CD4-positive, alpha-beta T cell treated with Interleukin-10 for 1 hour (primary cell): ENCODE measurements at regions not wholly inside any gene's neighbourhood (a gene's known extent, or its start where the extent isn't known, plus 50 kb on each side); places are given as distances from the start of the nearest gene placed in this dataset.
"Not testable (repeated sequence)": the region's sequence is repeated elsewhere in the genome, so short reads cannot be mapped to it uniquely, and the experiment has no call there.

Experiments used
- DNase-seq: peaks from one replicate; pipeline ENCODE4 v3.0.0-alpha.2; 2020

- no peak for DNase-seq
Observed at GRCh38 chr9:102355982-102356381, 617.5 kb upstream of the GRIN3A start.

DNA sequence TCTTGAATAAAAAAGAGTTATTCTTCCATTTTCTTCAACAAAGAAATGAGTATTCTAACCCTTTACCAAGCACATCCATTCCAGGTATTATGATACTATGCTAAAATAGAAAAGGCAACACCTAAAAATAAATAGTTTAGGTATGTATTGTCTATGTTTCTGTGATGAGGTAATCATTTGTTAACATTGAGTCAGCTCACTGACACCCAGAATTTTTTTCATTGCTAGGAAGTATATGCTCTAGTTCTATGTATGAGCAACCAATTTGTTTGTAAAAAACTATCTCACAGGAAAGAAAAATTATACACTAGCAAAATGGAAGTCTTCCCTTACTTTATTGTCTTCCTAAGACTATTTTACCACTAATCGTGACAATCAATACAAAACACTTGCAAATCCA is 615.6 kb upstream of the GRIN3A start:
- no peak for DNase-seq

GRCh38 chr9:102337471-102337870 is 599.0 kb upstream of the GRIN3A start:
- not testable (repeated sequence) for DNase-seq

GRCh38 chr9:102309379-102309778 is 570.9 kb upstream of the GRIN3A start:
- DNase-seq, result no peak

DNA sequence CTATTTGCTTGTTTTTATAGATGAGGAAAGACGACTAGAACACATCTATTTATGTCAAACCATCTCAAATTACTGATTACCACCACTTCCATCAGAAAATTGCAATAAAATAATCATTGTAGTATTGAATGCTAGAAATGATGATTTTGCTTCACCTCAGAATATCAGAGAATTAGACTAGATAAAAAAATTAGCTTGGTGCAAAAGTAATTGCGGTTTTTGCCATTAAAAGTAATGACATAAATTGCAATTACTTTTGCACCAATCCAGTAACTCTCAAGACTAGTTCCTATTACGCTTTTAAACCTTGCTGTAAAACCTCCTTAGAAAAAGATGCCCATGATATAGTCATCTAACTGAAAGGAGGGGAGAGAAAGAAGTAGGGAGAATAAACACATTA is 556.7 kb upstream of the GRIN3A start:
- no peak for DNase-seq

DNA sequence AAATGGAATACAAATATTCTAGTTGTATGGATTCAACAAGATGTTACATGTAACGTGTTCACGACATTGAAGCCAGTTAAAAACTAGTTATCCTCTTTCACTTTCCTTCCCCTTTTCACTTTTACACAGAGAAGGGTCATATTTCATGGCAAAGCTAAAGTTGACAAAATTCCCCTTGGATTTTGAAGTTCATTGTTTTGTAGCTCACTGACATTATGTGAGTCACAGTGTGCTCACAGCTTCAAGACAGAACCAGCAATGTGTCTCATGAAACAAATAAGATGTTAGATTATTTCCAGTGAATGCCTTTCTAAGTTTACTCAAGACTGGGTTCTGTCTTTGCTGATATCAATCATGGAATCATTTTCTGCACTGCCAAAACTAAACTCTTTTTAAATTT is 535.5 kb upstream of the GRIN3A start:
- DNase-seq, result no peak

GRCh38 chr9:102253099-102253498 is 514.7 kb upstream of the GRIN3A start:
- DNase-seq, result no peak

GRCh38 chr9:102244916-102245315 is 506.5 kb upstream of the GRIN3A start:
- DNase-seq, result no peak

DNA sequence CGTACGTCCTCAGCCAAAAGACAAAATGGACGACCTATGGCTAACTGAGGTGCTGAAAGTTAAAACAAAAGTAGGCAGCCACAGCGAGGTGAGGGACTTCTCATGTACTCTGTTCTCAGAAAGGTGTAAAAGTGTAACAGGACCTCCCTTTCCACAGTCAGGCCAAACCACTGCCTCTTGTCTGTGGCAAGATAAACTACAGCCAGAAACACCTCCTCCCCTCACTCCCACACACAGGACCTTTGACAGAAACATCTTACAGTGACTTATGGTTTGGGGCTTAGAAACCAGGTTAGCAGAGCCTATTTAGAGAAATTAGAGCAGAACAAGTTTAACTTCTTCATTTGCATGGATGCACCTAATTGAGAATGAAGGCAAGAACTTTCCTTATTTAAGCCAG is 499.1 kb upstream of the GRIN3A start:
- no peak for DNase-seq

GRCh38 chr9:102237094-102237493 is 498.6 kb upstream of the GRIN3A start:
- no peak for DNase-seq

DNA sequence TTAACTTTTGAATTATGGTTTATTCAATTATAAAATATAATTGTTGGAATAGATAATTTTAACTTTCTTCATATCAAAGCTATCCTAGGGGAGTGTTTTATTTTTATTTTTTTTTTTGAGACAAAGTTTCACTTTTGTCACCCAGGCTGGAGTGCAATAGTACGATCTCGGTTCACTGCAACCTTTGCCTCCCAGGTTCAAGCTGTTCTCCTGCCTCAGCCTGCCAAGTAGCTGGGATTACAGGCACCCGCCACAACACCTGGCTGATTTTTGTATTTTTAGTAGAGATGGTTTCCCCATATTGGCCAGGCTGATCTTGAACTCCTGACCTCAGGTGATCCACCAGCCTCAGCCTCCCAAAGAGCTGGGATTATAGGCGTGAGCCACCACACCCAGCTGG is 489.0 kb upstream of the GRIN3A start:
- DNase-seq, result not testable (repeated sequence)

- no peak for DNase-seq
Observed at GRCh38 chr9:102225841-102226441, 487.5 kb upstream of the GRIN3A start.

- not testable (repeated sequence) for DNase-seq
Observed at GRCh38 chr9:102223320-102224136, 485.1 kb upstream of the GRIN3A start.

DNA sequence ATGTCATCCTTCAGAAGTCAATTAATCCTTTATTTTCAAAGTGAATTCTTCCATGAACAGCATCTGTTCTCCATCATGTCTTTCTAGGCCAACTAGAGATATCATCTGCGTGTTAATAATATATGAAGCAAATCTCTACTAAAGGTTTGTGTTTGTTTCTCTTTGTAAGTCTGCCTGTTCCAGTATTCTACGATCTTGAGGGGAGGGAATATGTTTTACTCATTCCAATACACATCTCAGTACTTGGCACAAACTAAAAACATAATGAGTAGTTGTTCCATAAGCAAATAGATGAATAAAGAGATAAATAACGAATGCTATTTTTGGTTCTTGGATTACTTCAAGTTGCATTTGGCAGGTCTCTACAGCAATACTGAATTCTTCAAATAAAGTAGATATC is 470.7 kb upstream of the GRIN3A start:
- DNase-seq, result no peak

GRCh38 chr9:102206432-102206831 is 468.0 kb upstream of the GRIN3A start:
- DNase-seq, result no peak

GRCh38 chr9:102205251-102205650 is 466.8 kb upstream of the GRIN3A start:
- DNase-seq, result no peak

DNA sequence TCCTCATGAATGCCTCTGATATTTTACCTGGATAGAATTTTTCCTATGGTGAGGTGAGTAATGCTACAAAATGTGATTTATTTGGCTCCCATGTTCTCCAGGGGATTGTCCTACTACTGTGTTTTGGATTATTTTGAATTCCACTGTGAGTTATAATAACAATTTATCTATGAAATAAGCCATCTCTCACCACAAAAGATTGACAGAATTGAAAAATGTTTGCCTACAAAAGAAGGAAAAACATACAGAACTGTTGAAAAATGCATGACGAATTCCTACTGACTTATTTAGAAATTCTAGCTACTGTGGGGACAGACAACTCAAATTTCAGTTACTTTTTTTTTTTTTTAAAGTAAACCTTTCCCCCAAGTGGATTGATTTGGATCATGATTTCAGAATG is 463.7 kb upstream of the GRIN3A start:
- no peak for DNase-seq

DNA sequence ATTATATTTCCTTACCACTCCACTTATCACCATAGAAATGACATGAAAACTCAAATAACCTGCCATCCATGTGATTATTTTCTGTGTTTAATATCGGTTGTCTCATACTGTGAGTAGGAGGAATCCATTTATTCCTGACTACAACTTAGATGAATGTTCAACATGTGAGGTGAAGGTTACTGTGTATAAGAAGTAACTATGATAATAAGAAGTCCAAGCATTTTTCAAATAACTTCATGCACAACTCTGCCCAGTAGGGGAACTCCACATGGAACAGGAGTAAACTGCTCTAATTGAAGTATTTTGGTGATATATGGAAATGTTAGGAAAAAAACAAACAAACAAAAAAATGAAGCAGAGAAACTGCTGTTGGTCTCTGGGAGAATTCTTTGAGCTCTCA is 447.5 kb upstream of the GRIN3A start:
- DNase-seq, result no peak

- no peak for DNase-seq
Observed at GRCh38 chr9:102185371-102185770, 446.9 kb upstream of the GRIN3A start.

DNA sequence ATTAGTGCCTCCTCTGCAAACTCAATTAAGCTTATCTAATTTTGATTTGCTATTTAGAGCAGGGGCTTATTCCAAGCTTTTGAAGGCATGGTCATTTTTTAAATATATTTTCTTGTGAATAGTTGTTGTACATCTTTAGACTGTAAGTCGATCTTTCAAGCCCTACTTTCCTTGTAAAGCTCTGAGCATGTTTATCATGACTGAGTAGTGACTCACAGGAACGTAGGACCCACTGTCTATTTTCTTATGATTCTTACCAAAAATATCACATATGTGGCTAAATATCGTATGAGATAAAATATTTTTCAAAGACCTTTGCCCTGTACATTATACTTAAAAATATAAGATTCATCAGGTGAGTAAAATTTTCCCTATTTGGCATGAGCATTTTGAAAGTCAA is 440.4 kb upstream of the GRIN3A start:
- DNase-seq, result no peak

GRCh38 chr9:102174202-102174601 is 435.8 kb upstream of the GRIN3A start:
- not testable (repeated sequence) for DNase-seq

GRCh38 chr9:102164247-102164646 is 425.8 kb upstream of the GRIN3A start:
- DNase-seq, result no peak

DNA sequence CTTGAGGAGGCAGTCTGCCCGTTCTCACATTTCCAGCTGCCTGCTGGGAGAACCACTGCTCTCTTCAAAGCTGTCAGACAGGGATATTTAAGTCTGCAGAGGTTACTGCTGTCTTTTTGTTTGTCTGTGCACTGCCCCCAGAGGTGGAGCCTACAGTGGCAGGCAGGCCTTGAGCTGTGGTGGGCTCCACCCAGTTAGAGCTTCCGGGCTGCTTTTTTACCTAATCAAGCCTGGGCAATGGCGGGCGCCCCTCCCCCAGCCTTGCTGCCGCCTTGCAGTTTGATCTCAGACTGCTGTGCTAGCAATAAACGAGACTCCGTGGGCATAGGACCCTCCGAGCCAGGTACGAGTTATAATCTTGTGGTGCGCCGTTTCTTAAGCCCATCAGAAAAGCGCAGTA is 414.6 kb upstream of the GRIN3A start:
- DNase-seq, result not testable (repeated sequence)

- DNase-seq, result no peak
Observed at GRCh38 chr9:102135768-102136167, 397.3 kb upstream of the GRIN3A start.

DNA sequence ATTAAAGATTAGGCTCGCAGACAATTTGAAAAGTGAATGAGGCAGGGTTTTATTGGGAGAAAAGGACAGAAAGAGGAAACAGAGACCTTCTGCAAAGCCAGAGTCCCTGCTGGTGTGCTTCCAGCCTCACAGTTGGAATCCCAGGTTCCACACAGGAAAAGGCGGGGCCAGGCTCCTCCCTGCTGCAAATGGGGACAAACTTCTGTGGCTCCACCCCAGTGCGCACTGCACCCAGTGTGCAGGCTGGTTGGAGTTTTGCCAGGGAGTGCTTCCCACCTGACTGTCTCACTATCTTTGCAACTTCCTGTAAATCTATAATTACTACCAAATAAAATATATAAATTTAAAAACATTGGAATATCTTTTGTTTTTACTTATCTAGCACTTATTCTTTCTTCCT is 386.0 kb upstream of the GRIN3A start:
- DNase-seq, result no peak
